Gastrocnemius medialis (tissue), 4 donors: ENCODE measurements at regions not wholly inside any gene's neighbourhood (a gene's known extent, or its start where the extent isn't known, plus 50 kb on each side); places are given as distances from the start of the nearest gene placed in this dataset.

Source experiments
- ATAC-seq, 2 donors: fragments of 150-250 bp; one replicate each; pipeline ENCODE4 v1.9.1; 2016
- DNase-seq, 2 donors: peaks; one replicate each; pipeline ENCODE4 v3.0.0-alpha.2; 2019
- H3K27ac ChIP-seq, 4 donors: fragments of 200-600 bp; sonication (generic); 1 replicate in 1 of 4; 2 replicates in 3 of 4; pipeline ENCODE4 v1.5.1; 2016 to 2018; ENCODE audit warnings: mild to moderate bottlenecking in 2 of 4, moderate library complexity in 1 of 4
- H3K27me3 ChIP-seq, 3 donors: fragments of 200-600 bp; sonication (generic) in 2 of 3; 1 replicate in 1 of 3; 2 replicates in 2 of 3; pipeline versions ENCODE4 v1.5.1 to v1.6.0; 2016 to 2019; ENCODE audit warnings: mild to moderate bottlenecking in 1 of 3, moderate library complexity in 1 of 3
- H3K36me3 ChIP-seq, 2 donors: fragments of 200-600 bp; sonication (generic) in 1 of 2; one replicate each; pipeline ENCODE4 v1.5.1; 2017 to 2018
- H3K4me1 ChIP-seq, 2 donors: fragments of 200-600 bp; sonication (generic) in 1 of 2; one replicate each; pipeline ENCODE4 v1.5.1; 2016 to 2017; ENCODE audit warnings: mild to moderate bottlenecking in 2 of 2
- H3K4me3 ChIP-seq, 4 donors: fragments of 200-600 bp; sonication (generic) in 3 of 4; 1 replicate in 1 of 4; 2 replicates in 3 of 4; pipeline ENCODE4 v1.5.1; 2016 to 2019; ENCODE audit warnings: mild to moderate bottlenecking in 2 of 4
- H3K9me3 ChIP-seq, 3 donors: fragments of 200-600 bp; sonication (generic) in 2 of 3; 1 replicate in 1 of 3; 2 replicates in 2 of 3; pipeline ENCODE4 v1.5.1; 2016 to 2019
- POLR2A ChIP-seq, 2 donors: fragments of 450-650 bp; IDR thresholded peaks; one replicate each; pipeline ENCODE4 v1.6.1; 2017; ENCODE audit warnings: antibody characterized with exemption in 2 of 2, mild to moderate bottlenecking in 2 of 2, moderate library complexity in 2 of 2
- in situ Hi-C, 4 donors: fragments of 200-750 bp; cut with MboI; loops; one replicate each; pipeline versions ENCODE4 v1.15.0 to v1.8.0; 2017; ENCODE audit warnings: low sequenced_read_pairs in 4 of 4
- intact Hi-C: fragments of 100-400 bp; cut with DNase I; formaldehyde crosslinking; loops from one replicate; pipeline ENCODE4 v1.15.1; 2023; ENCODE audit warnings: low total_unique reads
- TF ChIP-seq, protein P1 (sequence below), 5 experiments: fragments of 450-650 bp in 3 of 5; fragments of 200-600 bp in 2 of 5; sonication (generic) in 2 of 5; IDR thresholded peaks in 4 of 5; conservative IDR thresholded peaks in 1 of 5; 1 replicate in 4 of 5; 2 replicates in 1 of 5; pipeline ENCODE4 v1.5.1; 2016 to 2019; ENCODE audit warnings: antibody characterized with exemption in 5 of 5, mild to moderate bottlenecking in 3 of 5, moderate library complexity in 3 of 5

- H3K27me3 ChIP-seq = no peaks in the 10 kb centered on the region
- DNase-seq (no peak), ATAC-seq (no peak)
- no peak overlapping the region for H3K4me3 ChIP-seq
- no peaks in the 10 kb centered on the region for H3K4me1 ChIP-seq
- no peak for TF ChIP-seq POLR2A (IDR thresholded peaks at IDR 0.05)
- TF ChIP-seq, protein P1, sequence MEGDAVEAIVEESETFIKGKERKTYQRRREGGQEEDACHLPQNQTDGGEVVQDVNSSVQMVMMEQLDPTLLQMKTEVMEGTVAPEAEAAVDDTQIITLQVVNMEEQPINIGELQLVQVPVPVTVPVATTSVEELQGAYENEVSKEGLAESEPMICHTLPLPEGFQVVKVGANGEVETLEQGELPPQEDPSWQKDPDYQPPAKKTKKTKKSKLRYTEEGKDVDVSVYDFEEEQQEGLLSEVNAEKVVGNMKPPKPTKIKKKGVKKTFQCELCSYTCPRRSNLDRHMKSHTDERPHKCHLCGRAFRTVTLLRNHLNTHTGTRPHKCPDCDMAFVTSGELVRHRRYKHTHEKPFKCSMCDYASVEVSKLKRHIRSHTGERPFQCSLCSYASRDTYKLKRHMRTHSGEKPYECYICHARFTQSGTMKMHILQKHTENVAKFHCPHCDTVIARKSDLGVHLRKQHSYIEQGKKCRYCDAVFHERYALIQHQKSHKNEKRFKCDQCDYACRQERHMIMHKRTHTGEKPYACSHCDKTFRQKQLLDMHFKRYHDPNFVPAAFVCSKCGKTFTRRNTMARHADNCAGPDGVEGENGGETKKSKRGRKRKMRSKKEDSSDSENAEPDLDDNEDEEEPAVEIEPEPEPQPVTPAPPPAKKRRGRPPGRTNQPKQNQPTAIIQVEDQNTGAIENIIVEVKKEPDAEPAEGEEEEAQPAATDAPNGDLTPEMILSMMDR (IDR thresholded peaks at IDR 0.05 in 4 of 5, conservative IDR thresholded peaks at IDR 0.05 in 1 of 5) = no peak
- H3K36me3 ChIP-seq = no peaks in the 10 kb centered on the region
- no peaks in the 10 kb centered on the region for H3K9me3 ChIP-seq
- intact Hi-C loops (no loop called here), in situ Hi-C loops (no loop called here)
- no peak overlapping the region for H3K27ac ChIP-seq
These were observed 83.6 kb downstream of the ALX1 start for GRCh38 chr12:85363382-85364190.

GRCh38 chr12:85367936-85368335, 87.9 kb downstream of the ALX1 start:
- Histone ChIP-seq H3K4me1 (no peaks in the 10 kb centered on the region), H3K36me3 (no peaks in the 10 kb centered on the region), H3K27ac (no peak overlapping the region), H3K27me3 (no peaks in the 10 kb centered on the region), H3K4me3 (no peak overlapping the region), H3K9me3 (no peaks in the 10 kb centered on the region)
- no peak for DNase-seq
- intact Hi-C loops (no loop called here), in situ Hi-C loops (no loop called here)
- no peak for TF ChIP-seq POLR2A (IDR thresholded peaks at IDR 0.05)
- TF ChIP-seq, protein P1 (IDR thresholded peaks at IDR 0.05 in 4 of 5, conservative IDR thresholded peaks at IDR 0.05 in 1 of 5) = no peak
- ATAC-seq = no peak

DNA sequence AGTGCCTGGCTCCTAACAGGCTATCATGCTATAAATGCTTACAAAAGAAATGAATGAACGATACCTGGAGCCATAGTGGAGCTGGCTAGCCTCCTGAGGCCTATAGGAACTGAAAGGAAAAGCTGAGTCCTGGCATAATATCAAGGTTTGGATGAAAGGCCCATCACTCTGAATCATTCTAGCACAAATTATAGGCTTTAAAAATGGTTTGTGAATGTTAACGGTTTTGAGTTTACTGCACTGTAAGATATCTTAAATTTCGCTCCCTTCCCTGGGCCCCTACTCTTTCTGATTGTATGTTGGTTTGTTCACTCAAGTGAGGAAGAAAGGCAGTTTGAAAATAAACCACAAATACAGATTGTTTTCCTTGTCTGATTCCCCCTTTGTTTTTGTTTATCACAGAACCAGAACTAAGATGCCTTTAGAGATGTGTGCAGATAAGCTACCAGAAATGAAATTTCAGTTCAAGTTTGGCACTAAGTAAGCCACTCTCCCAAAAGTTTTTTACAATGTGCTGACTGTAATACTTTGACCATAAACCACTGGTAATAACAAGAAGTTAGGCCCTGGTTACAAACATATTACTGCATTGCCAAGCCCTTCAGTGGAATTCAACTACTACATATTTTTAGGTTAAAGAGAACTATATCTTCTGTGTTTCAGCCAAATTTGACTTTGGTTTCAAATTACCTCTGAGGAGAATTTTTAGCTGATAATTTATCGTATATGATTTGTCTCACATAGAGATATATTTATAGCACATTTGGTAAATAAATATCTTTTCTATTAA, 89.5 kb downstream of the ALX1 start:
- no peaks in the 10 kb centered on the region for H3K27me3 ChIP-seq
- ATAC-seq (no peak), DNase-seq (no peak)
- in situ Hi-C loops = no loop called here
- H3K27ac ChIP-seq = no peak overlapping the region
- no peaks in the 10 kb centered on the region for H3K36me3 ChIP-seq
- no peak for TF ChIP-seq POLR2A (IDR thresholded peaks at IDR 0.05)
- H3K4me3 ChIP-seq = no peak overlapping the region
- H3K4me1 ChIP-seq = no peaks in the 10 kb centered on the region
- intact Hi-C loops = no loop called here
- no peaks in the 10 kb centered on the region for H3K9me3 ChIP-seq

DNA sequence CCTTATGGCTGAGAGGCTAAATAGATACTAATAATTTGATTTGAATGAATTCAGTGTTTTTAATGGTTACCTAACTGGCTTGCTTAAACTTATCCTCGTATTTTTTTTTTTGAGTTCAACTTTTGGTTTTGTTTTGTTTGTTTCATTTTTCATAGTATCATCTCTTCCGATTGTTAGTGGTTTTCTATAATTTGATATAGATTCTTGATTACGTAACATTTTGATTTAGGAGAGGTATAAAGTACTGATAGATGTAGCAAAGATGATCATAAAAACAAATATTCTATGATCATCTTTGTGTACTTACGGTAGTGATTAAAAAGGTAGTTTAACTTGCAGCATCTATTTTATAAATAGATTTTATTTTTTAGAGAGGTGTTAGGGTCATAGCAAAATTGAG, 93.0 kb downstream of the ALX1 start:
- no peaks in the 10 kb centered on the region for H3K4me1 ChIP-seq
- H3K27me3 ChIP-seq = no peaks in the 10 kb centered on the region
- intact Hi-C loops (no loop called here), in situ Hi-C loops (no loop called here)
- TF ChIP-seq, protein P1 (IDR thresholded peaks at IDR 0.05 in 4 of 5, conservative IDR thresholded peaks at IDR 0.05 in 1 of 5) = no peak
- no peak for TF ChIP-seq POLR2A (IDR thresholded peaks at IDR 0.05)
- H3K9me3 ChIP-seq = no peaks in the 10 kb centered on the region
- ATAC-seq = no peak
- H3K4me3 ChIP-seq = no peak overlapping the region
- no peak overlapping the region for H3K27ac ChIP-seq
- no peaks in the 10 kb centered on the region for H3K36me3 ChIP-seq
- no peak for DNase-seq

GRCh38 chr12:85374981-85375380, 95.0 kb downstream of the ALX1 start:
- Histone ChIP-seq H3K36me3 (no peaks in the 10 kb centered on the region), H3K9me3 (no peaks in the 10 kb centered on the region), H3K27me3 (no peaks in the 10 kb centered on the region), H3K27ac (no peak overlapping the region), H3K4me1 (no peaks in the 10 kb centered on the region), H3K4me3 (no peak overlapping the region)
- in situ Hi-C loops = no loop called here
- ATAC-seq (no peak), DNase-seq (no peak)
- intact Hi-C loops = no loop called here
- TF ChIP-seq POLR2A (IDR thresholded peaks at IDR 0.05) = no peak
- TF ChIP-seq, protein P1 (IDR thresholded peaks at IDR 0.05 in 4 of 5, conservative IDR thresholded peaks at IDR 0.05 in 1 of 5) = no peak
